ENCODE measurements at regions not wholly inside any gene's neighbourhood (a gene's known extent, or its start where the extent isn't known, plus 50 kb on each side); places are given as distances from the start of the nearest gene placed in this dataset.

DNA sequence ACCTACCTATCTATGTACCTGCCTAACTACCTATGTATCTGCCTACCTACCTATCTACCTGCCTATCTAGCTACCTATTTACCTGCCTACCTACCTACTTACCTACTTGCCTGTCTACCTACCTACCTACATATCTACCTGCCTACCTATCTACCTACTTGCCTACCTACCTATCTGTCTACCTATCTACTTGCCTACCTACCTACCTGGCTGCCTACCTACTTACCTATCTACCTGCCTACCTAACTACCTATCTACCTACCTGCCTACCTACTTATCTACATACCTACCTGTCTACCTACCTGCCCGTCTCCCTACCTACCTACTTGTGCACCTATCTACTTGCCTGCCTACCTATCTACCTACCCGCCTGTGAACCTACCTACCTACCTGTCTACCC, 68.7 kb upstream of the NPTX2 start:
- TF ChIP-seq, protein P1, sequence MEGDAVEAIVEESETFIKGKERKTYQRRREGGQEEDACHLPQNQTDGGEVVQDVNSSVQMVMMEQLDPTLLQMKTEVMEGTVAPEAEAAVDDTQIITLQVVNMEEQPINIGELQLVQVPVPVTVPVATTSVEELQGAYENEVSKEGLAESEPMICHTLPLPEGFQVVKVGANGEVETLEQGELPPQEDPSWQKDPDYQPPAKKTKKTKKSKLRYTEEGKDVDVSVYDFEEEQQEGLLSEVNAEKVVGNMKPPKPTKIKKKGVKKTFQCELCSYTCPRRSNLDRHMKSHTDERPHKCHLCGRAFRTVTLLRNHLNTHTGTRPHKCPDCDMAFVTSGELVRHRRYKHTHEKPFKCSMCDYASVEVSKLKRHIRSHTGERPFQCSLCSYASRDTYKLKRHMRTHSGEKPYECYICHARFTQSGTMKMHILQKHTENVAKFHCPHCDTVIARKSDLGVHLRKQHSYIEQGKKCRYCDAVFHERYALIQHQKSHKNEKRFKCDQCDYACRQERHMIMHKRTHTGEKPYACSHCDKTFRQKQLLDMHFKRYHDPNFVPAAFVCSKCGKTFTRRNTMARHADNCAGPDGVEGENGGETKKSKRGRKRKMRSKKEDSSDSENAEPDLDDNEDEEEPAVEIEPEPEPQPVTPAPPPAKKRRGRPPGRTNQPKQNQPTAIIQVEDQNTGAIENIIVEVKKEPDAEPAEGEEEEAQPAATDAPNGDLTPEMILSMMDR (IDR thresholded peaks at IDR 0.05), result no peak
- no peak for TF ChIP-seq POLR2A (IDR thresholded peaks at IDR 0.05)
- no peak for TF ChIP-seq EP300 (IDR thresholded peaks at IDR 0.05)

All from tibial nerve (tissue), 4 donors.